ENCODE measurements at regions not wholly inside any gene's neighbourhood (a gene's known extent, or its start where the extent isn't known, plus 50 kb on each side); places are given as distances from the start of the nearest gene placed in this dataset.
A peak's percentile ranks its signal among the peaks of the same experiment; 100 is the strongest.

GRCh38 chr9:81108821-81109220 is 580.5 kb downstream of the TLE1 start:
- Histone ChIP-seq H3K4me1 (replicated peaks in 1 of 2) (peaks cover 27 to 31% of the 10 kb centered on the region in 2 donors), H3K4me3 (no peak overlapping the region), H3K27ac (no peak overlapping the region)
- no peak for ATAC-seq (replicated peaks in 6 of 8)
- in situ Hi-C loops (cut with MboI; ENCODE audit: low pct_unique_long_range_greater_than_20kb in 2 of 9, low sequenced_read_pairs in 9 of 9, unreplicated experiment in 9 of 9) = no loop called here
- 71 to 100% (median 87%) methylated on average over 1 of the region's 1 CpG; no CpG with 5 or more reads in 4 of the 10 experiments for WGBS, 10 experiments

GRCh38 chr9:81108391-81108790 is 581.0 kb downstream of the TLE1 start:
- peaks cover 29 to 31% of the 10 kb centered on the region in 2 donors for H3K4me1 ChIP-seq (replicated peaks in 1 of 2)
- 17 to 86% (median 80%) methylated on average over 1 of the region's 1 CpG; no CpG with 5 or more reads in 3 of the 10 experiments for WGBS, 10 experiments
- H3K27ac ChIP-seq = no peak overlapping the region
- in situ Hi-C loops (cut with MboI; ENCODE audit: low pct_unique_long_range_greater_than_20kb in 2 of 9, low sequenced_read_pairs in 9 of 9, unreplicated experiment in 9 of 9) = no loop called here
- ATAC-seq (replicated peaks in 6 of 8) = no peak
- no peak overlapping the region for H3K4me3 ChIP-seq

- in situ Hi-C loops (cut with MboI; ENCODE audit: low pct_unique_long_range_greater_than_20kb in 2 of 9, low sequenced_read_pairs in 9 of 9, unreplicated experiment in 9 of 9) = no loop called here
- peak in 5 of 8 experiments; percentile 22 to 48 (median 29) for ATAC-seq (replicated peaks in 6 of 8)
- WGBS, 10 experiments = 17 to 84% (median 73%) methylated on average over 4 to 10 of the region's 10 CpGs
- Histone ChIP-seq H3K27ac (no peak overlapping the region), H3K4me1 (replicated peaks in 1 of 2) (peaks cover 9 to 10% of the 10 kb centered on the region in 2 donors), H3K4me3 (no peak overlapping the region)
Observed at GRCh38 chr9:81103597-81104471, 585.5 kb downstream of the TLE1 start.

- peaks cover 12 to 17% of the 10 kb centered on the region in 2 donors for H3K4me1 ChIP-seq (replicated peaks in 1 of 2)
- WGBS, 10 experiments = 17 to 100% (median 69%) methylated on average over 1 to 11 of the region's 11 CpGs
- H3K27ac ChIP-seq = no peak overlapping the region
- peak in 5 of 8 experiments; percentile 93 to 97 (median 96) for ATAC-seq (replicated peaks in 6 of 8)
- in situ Hi-C loops (cut with MboI; ENCODE audit: low pct_unique_long_range_greater_than_20kb in 2 of 9, low sequenced_read_pairs in 9 of 9, unreplicated experiment in 9 of 9) = no loop called here
- no peak overlapping the region for H3K4me3 ChIP-seq
Observed at GRCh38 chr9:81097131-81097847, 592.1 kb downstream of the TLE1 start.

GRCh38 chr9:81096625-81097024 is 592.7 kb downstream of the TLE1 start:
- WGBS, 10 experiments = 7 to 88% (median 74%) methylated on average over 1 to 2 of the region's 2 CpGs; no CpG with 5 or more reads in 1 of the 10 experiments
- peaks cover 12 to 17% of the 10 kb centered on the region in 2 donors for H3K4me1 ChIP-seq (replicated peaks in 1 of 2)
- peak in 5 of 8 experiments; percentile 53 to 66 (median 55) for ATAC-seq (replicated peaks in 6 of 8)
- in situ Hi-C loops (cut with MboI; ENCODE audit: low pct_unique_long_range_greater_than_20kb in 2 of 9, low sequenced_read_pairs in 9 of 9, unreplicated experiment in 9 of 9) = no loop called here
- peak overlapping the region in 1 of 2 donors; percentile 48 for H3K27ac ChIP-seq
- H3K4me3 ChIP-seq = no peak overlapping the region

- Histone ChIP-seq H3K4me1 (replicated peaks in 1 of 2) (peaks cover 6 to 9% of the 10 kb centered on the region in 2 donors), H3K27ac (no peak overlapping the region)
- 41 to 100% (median 96%) methylated on average over 1 to 2 of the region's 2 CpGs for WGBS, 10 experiments
Observed at GRCh38 chr9:81092057-81092456, 597.3 kb downstream of the TLE1 start.

GRCh38 chr9:81088341-81088740 is 601.0 kb downstream of the TLE1 start:
- peak in 1 of 8 experiments; percentile 14 for ATAC-seq (replicated peaks in 6 of 8)
- 25 to 100% (median 90%) methylated on average over 1 to 2 of the region's 2 CpGs for WGBS, 10 experiments
- H3K4me3 ChIP-seq = no peak overlapping the region
- H3K27ac ChIP-seq = no peak overlapping the region
- peaks cover 2% of the 10 kb centered on the region in 2 donors for H3K4me1 ChIP-seq (replicated peaks in 1 of 2)
- in situ Hi-C loops (cut with MboI; ENCODE audit: low pct_unique_long_range_greater_than_20kb in 2 of 9, low sequenced_read_pairs in 9 of 9, unreplicated experiment in 9 of 9) = no loop called here

More at GRCh38 chr9:81092057-81092456, 597.3 kb downstream of the TLE1 start:
- in situ Hi-C loops (cut with MboI; ENCODE audit: low pct_unique_long_range_greater_than_20kb in 2 of 9, low sequenced_read_pairs in 9 of 9, unreplicated experiment in 9 of 9) = no loop called here
- H3K4me3 ChIP-seq = no peak overlapping the region
- no peak for ATAC-seq (replicated peaks in 6 of 8)

GRCh38 chr9:81086416-81086815 is 602.9 kb downstream of the TLE1 start:
- H3K4me3 ChIP-seq = no peak overlapping the region
- ATAC-seq (replicated peaks in 6 of 8) = no peak
- no peak overlapping the region for H3K27ac ChIP-seq
- in situ Hi-C loops (cut with MboI; ENCODE audit: low pct_unique_long_range_greater_than_20kb in 2 of 9, low sequenced_read_pairs in 9 of 9, unreplicated experiment in 9 of 9) = no loop called here
- 37 to 89% (median 71%) methylated on average over 1 to 3 of the region's 3 CpGs; no CpG with 5 or more reads in 2 of the 10 experiments for WGBS, 10 experiments
- H3K4me1 ChIP-seq (replicated peaks in 1 of 2) = peaks cover 2% of the 10 kb centered on the region in 2 donors

GRCh38 chr9:81083854-81084512 is 605.4 kb downstream of the TLE1 start:
- 8 to 100% (median 79%) methylated on average over 1 to 3 of the region's 3 CpGs for WGBS, 10 experiments
- peaks cover 2% of the 10 kb centered on the region in 2 donors for H3K4me1 ChIP-seq (replicated peaks in 1 of 2)
- ATAC-seq (replicated peaks in 6 of 8) = peak; percentile 2 to 77 (median 56)
- no peak overlapping the region for H3K4me3 ChIP-seq
- no peak overlapping the region for H3K27ac ChIP-seq
- in situ Hi-C loops (cut with MboI; ENCODE audit: low pct_unique_long_range_greater_than_20kb in 2 of 9, low sequenced_read_pairs in 9 of 9, unreplicated experiment in 9 of 9) = no loop called here

- Histone ChIP-seq H3K4me3 (no peak overlapping the region), H3K27ac (no peak overlapping the region), H3K4me1 (replicated peaks in 1 of 2) (peaks cover 2% of the 10 kb centered on the region in 2 donors)
- in situ Hi-C loops (cut with MboI; ENCODE audit: low pct_unique_long_range_greater_than_20kb in 2 of 9, low sequenced_read_pairs in 9 of 9, unreplicated experiment in 9 of 9) = no loop called here
- 0 to 93% (median 58%) methylated on average over 1 to 4 of the region's 4 CpGs; no CpG with 5 or more reads in 1 of the 10 experiments for WGBS, 10 experiments
- peak; percentile 51 to 83 (median 59) for ATAC-seq (replicated peaks in 6 of 8)
Observed at GRCh38 chr9:81083067-81083466, 606.3 kb downstream of the TLE1 start.

- no peak overlapping the region for H3K4me3 ChIP-seq
Observed at GRCh38 chr9:81082221-81082620, 607.1 kb downstream of the TLE1 start.

GRCh38 chr9:81080900-81081299 is 608.4 kb downstream of the TLE1 start:
- no peak overlapping the region for H3K4me3 ChIP-seq
- ATAC-seq (replicated peaks in 6 of 8) = no peak
- peaks cover 2% of the 10 kb centered on the region in 2 donors for H3K4me1 ChIP-seq (replicated peaks in 1 of 2)
- in situ Hi-C loops (cut with MboI; ENCODE audit: low pct_unique_long_range_greater_than_20kb in 2 of 9, low sequenced_read_pairs in 9 of 9, unreplicated experiment in 9 of 9) = no loop called here
- no peak overlapping the region for H3K27ac ChIP-seq

More at GRCh38 chr9:81082221-81082620, 607.1 kb downstream of the TLE1 start:
- in situ Hi-C loops (cut with MboI; ENCODE audit: low pct_unique_long_range_greater_than_20kb in 2 of 9, low sequenced_read_pairs in 9 of 9, unreplicated experiment in 9 of 9) = no loop called here
- Histone ChIP-seq H3K4me1 (replicated peaks in 1 of 2) (peaks cover 2% of the 10 kb centered on the region in 2 donors), H3K27ac (no peak overlapping the region)
- peak in 3 of 8 experiments; percentile 60 to 79 (median 67) for ATAC-seq (replicated peaks in 6 of 8)

- H3K4me1 ChIP-seq (replicated peaks in 1 of 2) = peaks cover 2% of the 10 kb centered on the region in 2 donors
- 65 to 100% (median 100%) methylated on average over 1 to 2 of the region's 2 CpGs; no CpG with 5 or more reads in 1 of the 10 experiments for WGBS, 10 experiments
- ATAC-seq (replicated peaks in 6 of 8) = no peak
- in situ Hi-C loops (cut with MboI; ENCODE audit: low pct_unique_long_range_greater_than_20kb in 2 of 9, low sequenced_read_pairs in 9 of 9, unreplicated experiment in 9 of 9) = no loop called here
- no peak overlapping the region for H3K27ac ChIP-seq
- H3K4me3 ChIP-seq = no peak overlapping the region
Observed at GRCh38 chr9:81080185-81080584, 609.2 kb downstream of the TLE1 start.
